Keratinocyte (primary cell): ENCODE measurements at regions not wholly inside any gene's neighbourhood (a gene's known extent, or its start where the extent isn't known, plus 50 kb on each side); places are given as distances from the start of the nearest gene placed in this dataset.

Experiments used
- EZH2 ChIP-seq: IDR thresholded peaks from one replicate; pipeline ENCODE4 v1.6.1; 2012; ENCODE audit warnings: inconsistent platforms, mild to moderate bottlenecking, low read length, moderate library complexity
- TF ChIP-seq, protein P1 (sequence below), 3 experiments: IDR thresholded peaks in 1 of 3; conservative IDR thresholded peaks in 1 of 3; optimal IDR thresholded peaks in 1 of 3; 2 replicates in 2 of 3; 3 replicates in 1 of 3; pipeline versions ENCODE3 to v1.5.1; 2011; ENCODE audit warnings: low read length in 3 of 3, mild to moderate bottlenecking in 3 of 3, moderate library complexity in 2 of 3, control low read depth in 1 of 3, inconsistent platforms in 1 of 3; ENCODE audit not compliant: insufficient read depth in 2 of 3; ENCODE audit errors: extremely low read depth in 1 of 3

- TF ChIP-seq, protein P1, sequence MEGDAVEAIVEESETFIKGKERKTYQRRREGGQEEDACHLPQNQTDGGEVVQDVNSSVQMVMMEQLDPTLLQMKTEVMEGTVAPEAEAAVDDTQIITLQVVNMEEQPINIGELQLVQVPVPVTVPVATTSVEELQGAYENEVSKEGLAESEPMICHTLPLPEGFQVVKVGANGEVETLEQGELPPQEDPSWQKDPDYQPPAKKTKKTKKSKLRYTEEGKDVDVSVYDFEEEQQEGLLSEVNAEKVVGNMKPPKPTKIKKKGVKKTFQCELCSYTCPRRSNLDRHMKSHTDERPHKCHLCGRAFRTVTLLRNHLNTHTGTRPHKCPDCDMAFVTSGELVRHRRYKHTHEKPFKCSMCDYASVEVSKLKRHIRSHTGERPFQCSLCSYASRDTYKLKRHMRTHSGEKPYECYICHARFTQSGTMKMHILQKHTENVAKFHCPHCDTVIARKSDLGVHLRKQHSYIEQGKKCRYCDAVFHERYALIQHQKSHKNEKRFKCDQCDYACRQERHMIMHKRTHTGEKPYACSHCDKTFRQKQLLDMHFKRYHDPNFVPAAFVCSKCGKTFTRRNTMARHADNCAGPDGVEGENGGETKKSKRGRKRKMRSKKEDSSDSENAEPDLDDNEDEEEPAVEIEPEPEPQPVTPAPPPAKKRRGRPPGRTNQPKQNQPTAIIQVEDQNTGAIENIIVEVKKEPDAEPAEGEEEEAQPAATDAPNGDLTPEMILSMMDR (optimal IDR thresholded peaks at IDR 0.05 in 1 of 3, IDR thresholded peaks at IDR 0.05 in 1 of 3, conservative IDR thresholded peaks at IDR 0.05 in 1 of 3; ENCODE audit: extremely low read depth in 1 of 3, insufficient read depth in 2 of 3, low read length in 3 of 3): no peak
- no peak for TF ChIP-seq EZH2
Observed at GRCh38 chr18:39753178-39753577, 2187.6 kb upstream of the CELF4 start.
